HCT116 (cell line): ENCODE measurements at regions not wholly inside any gene's neighbourhood (a gene's known extent, or its start where the extent isn't known, plus 50 kb on each side); places are given as distances from the start of the nearest gene placed in this dataset.

Source experiments
- ATF3 ChIP-seq: IDR thresholded peaks from 2 replicates; pipeline ENCODE4 v1.6.1; 2012
- CTCF ChIP-seq, 3 experiments: fragments of 200-600 bp in 1 of 3; sonication (generic) in 1 of 3; IDR thresholded peaks in 2 of 3; conservative IDR thresholded peaks in 1 of 3; 2 replicates each; pipeline ENCODE4 v1.5.1; 2012 to 2017; ENCODE audit warnings: low read depth in 2 of 3, low read length in 2 of 3, antibody characterized with exemption in 1 of 3, borderline replicate concordance in 1 of 3, control low read depth in 1 of 3, mild to moderate bottlenecking in 1 of 3, mixed read lengths in 1 of 3, mixed run types in 1 of 3, moderate library complexity in 1 of 3; ENCODE audit not compliant: insufficient read depth in 1 of 3
- EZH2 ChIP-seq: fragments of 200-600 bp; sonication (generic); IDR thresholded peaks from 2 replicates; pipeline ENCODE4 v1.6.1; 2017; ENCODE audit warnings: antibody characterized with exemption, mixed run types
- JUND ChIP-seq: IDR thresholded peaks from 2 replicates; pipeline ENCODE4 v1.6.1; 2012
- POLR2A ChIP-seq: IDR thresholded peaks from 2 replicates; pipeline ENCODE4 v1.7.0; 2011; ENCODE audit warnings: borderline replicate concordance; ENCODE audit not compliant: insufficient read depth, insufficient read length; ENCODE audit errors: extremely low read depth
- REST ChIP-seq: IDR thresholded peaks from 2 replicates; pipeline ENCODE4 v1.6.1; 2012; ENCODE audit warnings: low read depth
- YY1 ChIP-seq: IDR thresholded peaks from 2 replicates; pipeline ENCODE4 v1.6.1; 2011; ENCODE audit warnings: low read length, low read depth, moderate library complexity, mild to moderate bottlenecking; ENCODE audit not compliant: insufficient replicate concordance; ENCODE audit errors: extremely low read depth
- TF ChIP-seq, protein P1 (sequence below): IDR thresholded peaks from 2 replicates; pipeline ENCODE4 v1.6.1; 2012

DNA sequence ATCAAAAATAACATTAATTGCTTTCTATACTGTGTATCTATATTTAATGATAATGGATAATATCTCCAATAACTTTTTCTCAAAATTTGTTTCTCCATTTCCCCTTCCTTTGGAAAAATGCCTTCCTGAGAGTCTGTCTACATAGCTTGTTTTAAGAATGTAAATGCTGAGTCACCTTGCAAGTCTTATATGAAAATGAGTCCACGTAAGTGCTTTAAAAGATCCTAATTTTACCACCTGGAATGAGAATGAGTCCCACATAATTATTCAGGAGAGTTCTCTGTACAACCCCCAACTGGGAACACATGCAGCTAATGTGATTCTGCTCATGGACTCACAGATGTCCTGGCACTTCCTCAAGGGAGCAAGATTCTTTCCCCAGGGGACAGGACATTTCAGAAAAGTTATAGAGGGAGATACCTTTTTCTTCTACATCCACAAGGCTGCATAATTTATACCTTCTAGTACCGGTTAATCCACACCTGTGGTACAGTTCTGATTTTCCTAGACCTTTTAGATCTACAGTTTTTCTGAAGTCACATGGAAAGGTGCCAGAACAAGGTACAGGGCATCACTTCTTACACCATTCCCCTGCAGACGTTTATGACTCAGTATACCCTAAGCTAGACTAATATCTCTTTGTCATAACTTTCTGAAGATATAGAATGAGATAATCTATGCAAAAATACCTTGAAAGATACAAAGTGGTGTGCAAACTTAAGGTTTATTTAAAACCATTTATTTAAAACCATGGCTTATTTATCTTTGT is 314.1 kb downstream of the CETN3 start:
- TF ChIP-seq REST (no peak), CTCF (IDR thresholded peaks at IDR 0.05 in 2 of 3, conservative IDR thresholded peaks at IDR 0.05 in 1 of 3; ENCODE audit: borderline replicate concordance in 1 of 3, insufficient read depth in 1 of 3, low read depth in 2 of 3, low read length in 2 of 3) (no peak), YY1 (no peak), EZH2 (no peak), ATF3 (no peak), POLR2A (no peak), JUND (no peak)
- TF ChIP-seq, protein P1, sequence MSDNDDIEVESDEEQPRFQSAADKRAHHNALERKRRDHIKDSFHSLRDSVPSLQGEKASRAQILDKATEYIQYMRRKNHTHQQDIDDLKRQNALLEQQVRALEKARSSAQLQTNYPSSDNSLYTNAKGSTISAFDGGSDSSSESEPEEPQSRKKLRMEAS, result no peak
